Glutamatergic neuron (in vitro differentiated cells): ENCODE measurements at regions not wholly inside any gene's neighbourhood (a gene's known extent, or its start where the extent isn't known, plus 50 kb on each side); places are given as distances from the start of the nearest gene placed in this dataset.
A peak's percentile ranks its signal among the peaks of the same experiment; 100 is the strongest.
"Not testable (repeated sequence)": the region's sequence is repeated elsewhere in the genome, so short reads cannot be mapped to it uniquely, and the experiment has no call there.

Experiments
- DNase-seq: peaks from one replicate; pipeline ENCODE4 v3.0.0; 2022
- H3K27ac Mint-ChIP-seq: one replicate; pipeline ENCODE4 v1.8.0; 2020; ENCODE audit warnings: mild to moderate bottlenecking, mixed read lengths, inconsistent platforms; ENCODE audit not compliant: unreplicated experiment
- H3K27me3 Mint-ChIP-seq: one replicate; pipeline ENCODE4 v1.8.0; 2020; ENCODE audit warnings: mild to moderate bottlenecking, moderate library complexity, mixed read lengths, inconsistent platforms; ENCODE audit not compliant: unreplicated experiment
- H3K36me3 Mint-ChIP-seq: one replicate; pipeline ENCODE4 v1.8.0; 2020; ENCODE audit warnings: mild to moderate bottlenecking, mixed read lengths, inconsistent platforms; ENCODE audit not compliant: unreplicated experiment
- H3K4me1 Mint-ChIP-seq: one replicate; pipeline ENCODE4 v1.8.0; 2020; ENCODE audit warnings: mild to moderate bottlenecking, low read depth, mixed read lengths, inconsistent platforms; ENCODE audit not compliant: unreplicated experiment
- H3K4me3 Mint-ChIP-seq: one replicate; pipeline ENCODE4 v1.8.0; 2020; ENCODE audit warnings: mild to moderate bottlenecking, mixed read lengths, inconsistent platforms; ENCODE audit not compliant: unreplicated experiment
- H3K9me3 Mint-ChIP-seq: one replicate; pipeline ENCODE4 v1.8.0; 2020; ENCODE audit warnings: mild to moderate bottlenecking, moderate library complexity, mixed read lengths, inconsistent platforms; ENCODE audit not compliant: unreplicated experiment
- CTCF ChIP-seq: fragments of 200-600 bp; sonication (generic); IDR thresholded peaks from one replicate; pipeline ENCODE4 v1.5.0; 2021; ENCODE audit not compliant: partially characterized antibody, unreplicated experiment

GRCh38 chrX:76827672-76828071, 400.2 kb downstream of the MAGEE1 start:
- no peaks in the 10 kb centered on the region for H3K27me3 Mint-ChIP-seq
- H3K9me3 Mint-ChIP-seq, result no peaks in the 10 kb centered on the region
- no peak overlapping the region for H3K4me3 Mint-ChIP-seq
- no peak for DNase-seq
- TF ChIP-seq CTCF, result no peak
- H3K27ac Mint-ChIP-seq, result no peak overlapping the region
- no peaks in the 10 kb centered on the region for H3K4me1 Mint-ChIP-seq
- H3K36me3 Mint-ChIP-seq, result no peaks in the 10 kb centered on the region

- H3K27ac Mint-ChIP-seq, result peak overlapping the region; percentile 64
- not testable (repeated sequence) for H3K27me3 Mint-ChIP-seq, H3K9me3 Mint-ChIP-seq, H3K4me3 Mint-ChIP-seq, H3K4me1 Mint-ChIP-seq
- peaks cover 14% of the 10 kb centered on the region for H3K36me3 Mint-ChIP-seq
- DNase-seq, result peak; percentile 33
Observed at GRCh38 chrX:76840902-76841301, 413.4 kb downstream of the MAGEE1 start.

- Mint-ChIP-seq H3K4me3 (no peak overlapping the region), H3K27ac (no peak overlapping the region), H3K4me1 (no peaks in the 10 kb centered on the region), H3K9me3 (no peaks in the 10 kb centered on the region), H3K27me3 (peaks cover under 1% of the 10 kb centered on the region), H3K36me3 (no peaks in the 10 kb centered on the region)
- no peak for DNase-seq
- TF ChIP-seq CTCF, result no peak
Observed at GRCh38 chrX:76850851-76851250, 423.3 kb downstream of the MAGEE1 start.

- DNase-seq, result no peak
- no peaks in the 10 kb centered on the region for H3K27me3 Mint-ChIP-seq
- H3K27ac Mint-ChIP-seq, result no peak overlapping the region
- H3K4me3 Mint-ChIP-seq, result no peak overlapping the region
- no peaks in the 10 kb centered on the region for H3K36me3 Mint-ChIP-seq
- no peaks in the 10 kb centered on the region for H3K9me3 Mint-ChIP-seq
- TF ChIP-seq CTCF, result no peak
- H3K4me1 Mint-ChIP-seq, result no peaks in the 10 kb centered on the region
Observed at GRCh38 chrX:76862509-76862908, 435.0 kb downstream of the MAGEE1 start.

- Mint-ChIP-seq H3K27ac (no peak overlapping the region), H3K27me3 (peaks cover 2% of the 10 kb centered on the region), H3K9me3 (peaks cover 4% of the 10 kb centered on the region), H3K36me3 (peaks cover 5% of the 10 kb centered on the region), H3K4me1 (no peaks in the 10 kb centered on the region), H3K4me3 (no peak overlapping the region)
- no peak for DNase-seq
- TF ChIP-seq CTCF, result no peak
Observed at GRCh38 chrX:76893930-76894329, 466.4 kb downstream of the MAGEE1 start.

- Mint-ChIP-seq H3K27ac (no peak overlapping the region), H3K36me3 (no peaks in the 10 kb centered on the region), H3K9me3 (no peaks in the 10 kb centered on the region), H3K4me3 (no peak overlapping the region), H3K4me1 (no peaks in the 10 kb centered on the region), H3K27me3 (peaks cover 2% of the 10 kb centered on the region)
- TF ChIP-seq CTCF, result no peak
- DNase-seq, result peak; percentile 20
Observed at GRCh38 chrX:76915836-76916235, 488.3 kb downstream of the MAGEE1 start.
